ENCODE measurements at regions not wholly inside any gene's neighbourhood (a gene's known extent, or its start where the extent isn't known, plus 50 kb on each side); places are given as distances from the start of the nearest gene placed in this dataset.

- DNase-seq (ENCODE audit: extremely low read depth, low read depth): no peak
- H3K4me3 ChIP-seq (replicated peaks; ENCODE audit: low read depth, low read length): no peak overlapping the region
- TF ChIP-seq CTCF (IDR thresholded peaks at IDR 0.05; ENCODE audit: low read depth, low read length, missing control alignments): no peak
Observed at GRCh38 chr12:111169456-111169855, 199.4 kb downstream of the PHETA1 start.

- no peak for DNase-seq (ENCODE audit: extremely low read depth, low read depth)
- H3K4me3 ChIP-seq (replicated peaks; ENCODE audit: low read depth, low read length): no peak overlapping the region
- no peak for TF ChIP-seq CTCF (IDR thresholded peaks at IDR 0.05; ENCODE audit: low read depth, low read length, missing control alignments)
Observed at GRCh38 chr12:111169032-111169431, 199.9 kb downstream of the PHETA1 start.

DNA sequence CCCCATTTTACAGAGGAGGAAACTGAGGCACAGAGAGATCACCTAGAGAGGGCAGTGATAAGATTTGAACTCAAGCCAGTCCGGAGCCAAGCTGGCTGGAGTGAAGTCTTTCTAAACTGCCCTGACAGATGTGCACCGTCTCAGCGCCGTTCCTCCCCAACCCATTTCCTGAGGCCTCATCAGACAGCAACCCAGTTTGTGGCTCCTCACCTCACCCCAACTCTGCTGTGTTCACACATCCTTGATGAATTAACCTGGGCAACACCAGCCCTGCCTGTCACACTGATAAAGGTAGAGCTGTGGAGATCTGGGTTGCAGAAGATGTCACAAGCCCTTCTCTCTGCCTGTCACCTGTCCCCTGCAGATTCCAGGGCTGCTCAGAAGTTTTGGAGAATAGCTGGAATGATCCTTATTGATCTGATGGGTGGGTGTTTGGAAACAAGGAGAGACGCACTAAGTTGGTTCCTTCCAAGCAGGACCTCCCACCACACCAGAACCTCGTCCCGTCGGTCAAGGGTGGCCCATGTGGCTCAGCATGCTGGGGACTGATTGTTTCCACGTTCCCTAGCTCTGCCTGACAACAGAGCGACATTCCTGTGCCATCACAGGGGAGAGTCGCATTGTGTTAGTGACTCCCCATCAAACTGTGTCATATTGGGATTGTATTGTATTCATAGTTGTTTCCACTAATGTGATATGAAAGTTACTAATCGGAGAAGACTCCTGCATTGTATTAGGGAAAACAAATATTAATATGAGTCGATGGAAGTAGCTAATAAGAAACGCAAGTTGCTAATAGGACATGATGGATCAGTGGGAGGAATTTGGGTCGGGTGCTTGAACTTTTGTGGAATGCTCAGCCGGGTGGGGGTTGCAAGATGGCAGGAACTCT lies 200.6 kb downstream of the PHETA1 start:
- no peak for TF ChIP-seq CTCF (IDR thresholded peaks at IDR 0.05; ENCODE audit: low read depth, low read length, missing control alignments)
- no peak overlapping the region for H3K4me3 ChIP-seq (replicated peaks; ENCODE audit: low read depth, low read length)
- DNase-seq (ENCODE audit: extremely low read depth, low read depth): no peak

DNA sequence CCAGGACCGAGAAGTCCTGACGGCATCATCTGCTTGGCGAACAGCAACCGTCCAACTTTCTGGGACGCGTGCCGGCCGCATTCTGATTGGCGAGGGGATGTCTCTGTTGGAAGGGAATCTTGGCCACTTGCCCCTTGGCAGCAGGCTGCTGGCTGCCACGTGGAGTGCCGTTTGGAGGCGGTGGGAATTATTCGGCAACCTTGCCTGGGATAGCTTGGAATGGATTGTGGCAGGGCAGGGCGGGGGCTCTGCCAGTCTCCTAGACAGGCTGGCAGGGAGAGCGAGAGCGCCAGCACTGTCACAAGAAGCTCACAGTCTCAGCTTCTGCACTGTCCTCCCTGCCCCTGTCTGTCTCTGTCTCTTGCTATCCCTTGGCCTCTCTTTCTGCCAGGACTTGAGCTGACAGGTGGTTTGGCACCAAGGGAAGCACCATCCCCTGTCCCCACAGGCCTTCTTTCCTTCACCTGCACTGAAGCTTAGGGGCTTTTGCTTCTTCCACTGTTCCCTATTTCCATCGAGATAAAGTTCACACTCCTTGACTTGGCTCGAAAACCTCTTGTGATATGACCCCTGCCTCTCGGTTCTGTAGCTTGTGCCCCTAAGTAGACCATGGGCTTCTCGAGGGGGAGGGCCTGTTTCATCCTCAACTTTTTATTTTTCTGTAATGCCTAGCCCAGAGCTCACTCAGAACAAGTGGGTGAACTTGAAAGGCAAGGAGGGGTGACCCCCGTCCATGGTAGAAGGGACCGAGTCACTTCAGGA lies 201.9 kb downstream of the PHETA1 start:
- no peak overlapping the region for H3K4me3 ChIP-seq (replicated peaks; ENCODE audit: low read depth, low read length)
- no peak for DNase-seq (ENCODE audit: extremely low read depth, low read depth)
- no peak for TF ChIP-seq CTCF (IDR thresholded peaks at IDR 0.05; ENCODE audit: low read depth, low read length, missing control alignments)

DNA sequence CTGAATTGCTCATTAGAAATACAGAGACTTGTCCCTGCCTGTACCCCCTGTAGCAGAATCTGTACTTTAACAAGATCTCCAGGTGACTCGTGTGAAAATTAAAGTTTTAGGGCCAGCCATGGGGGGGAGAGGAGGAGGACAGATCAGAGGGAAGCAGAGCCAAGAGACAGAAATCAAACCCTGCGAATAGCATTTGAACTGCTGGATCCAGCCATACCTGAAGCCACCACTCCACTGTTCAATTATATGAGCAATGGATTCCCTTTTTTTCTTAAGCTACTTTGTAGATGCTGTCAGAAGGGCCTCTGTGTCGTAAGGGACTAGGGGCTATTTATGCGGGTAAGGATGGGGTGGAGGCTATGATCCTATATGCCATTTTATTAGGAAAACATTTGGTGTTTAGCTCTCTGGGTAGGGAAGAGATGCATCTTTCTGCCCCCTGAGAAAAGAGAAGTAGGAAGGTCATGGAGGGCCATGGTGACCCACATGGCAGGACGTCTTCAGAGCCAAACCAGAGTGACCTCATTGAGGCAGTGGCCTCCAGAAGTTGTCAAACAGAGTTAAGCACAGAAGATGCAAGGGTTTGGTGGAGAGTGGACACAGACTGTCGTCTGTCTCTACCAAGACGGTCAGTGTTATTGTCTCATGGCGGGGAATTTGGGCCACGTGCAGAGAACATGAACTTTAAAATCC lies 203.9 kb downstream of the PHETA1 start:
- no peak for DNase-seq (ENCODE audit: extremely low read depth, low read depth)
- no peak for TF ChIP-seq CTCF (IDR thresholded peaks at IDR 0.05; ENCODE audit: low read depth, low read length, missing control alignments)
- H3K4me3 ChIP-seq (replicated peaks; ENCODE audit: low read depth, low read length): no peak overlapping the region

- TF ChIP-seq CTCF (IDR thresholded peaks at IDR 0.05; ENCODE audit: low read depth, low read length, missing control alignments): no peak
- no peak overlapping the region for H3K4me3 ChIP-seq (replicated peaks; ENCODE audit: low read depth, low read length)
- DNase-seq (ENCODE audit: extremely low read depth, low read depth): no peak
Observed at GRCh38 chr12:111163422-111163821, 205.5 kb downstream of the PHETA1 start.
